Testis (tissue), 2 donors: ENCODE measurements at regions not wholly inside any gene's neighbourhood (a gene's known extent, or its start where the extent isn't known, plus 50 kb on each side); places are given as distances from the start of the nearest gene placed in this dataset.

Experiments used
- DNase-seq: peaks from one replicate; pipeline ENCODE4 v3.0.0-alpha.2; 2019
- H3K27ac ChIP-seq, 2 donors: fragments of 200-600 bp; sonication (generic); one replicate each; pipeline ENCODE4 v1.5.1; 2019
- H3K27me3 ChIP-seq: fragments of 200-600 bp; sonication (generic); one replicate; pipeline ENCODE4 v1.5.1; 2019
- H3K36me3 ChIP-seq: fragments of 200-600 bp; sonication (generic); one replicate; pipeline ENCODE4 v1.5.1; 2017; ENCODE audit warnings: low read depth; ENCODE audit errors: missing control alignments
- H3K4me1 ChIP-seq: fragments of 200-600 bp; sonication (generic); one replicate; pipeline ENCODE4 v1.5.1; 2019
- H3K4me3 ChIP-seq, 2 donors: fragments of 200-600 bp; sonication (generic); one replicate each; pipeline ENCODE4 v1.5.1; 2017 to 2019
- H3K9me3 ChIP-seq: fragments of 200-600 bp; sonication (generic); one replicate; pipeline ENCODE4 v1.5.1; 2017
- POLR2A ChIP-seq: fragments of 450-650 bp; IDR thresholded peaks from one replicate; pipeline ENCODE4 v1.6.1; 2017; ENCODE audit warnings: antibody characterized with exemption, mild to moderate bottlenecking, moderate library complexity
- WGBS, 2 donors: methylation state at CpG; one replicate each; pipeline ENCODE4 v1.1.5; 2018; 5-methylcytosine and 5-hydroxymethylcytosine counted together
- intact Hi-C: fragments of 100-400 bp; cut with DNase I; formaldehyde crosslinking; loops from one replicate; pipeline ENCODE4 v1.15.1; 2023; ENCODE audit warnings: low total_unique reads
- TF ChIP-seq, protein P1 (sequence below), 3 experiments: fragments of 450-650 bp in 2 of 3; fragments of 200-600 bp in 1 of 3; sonication (generic) in 1 of 3; IDR thresholded peaks; one replicate each; pipeline ENCODE4 v1.5.1; 2016 to 2019; ENCODE audit warnings: antibody characterized with exemption in 3 of 3, mild to moderate bottlenecking in 2 of 3, moderate library complexity in 1 of 3

DNA sequence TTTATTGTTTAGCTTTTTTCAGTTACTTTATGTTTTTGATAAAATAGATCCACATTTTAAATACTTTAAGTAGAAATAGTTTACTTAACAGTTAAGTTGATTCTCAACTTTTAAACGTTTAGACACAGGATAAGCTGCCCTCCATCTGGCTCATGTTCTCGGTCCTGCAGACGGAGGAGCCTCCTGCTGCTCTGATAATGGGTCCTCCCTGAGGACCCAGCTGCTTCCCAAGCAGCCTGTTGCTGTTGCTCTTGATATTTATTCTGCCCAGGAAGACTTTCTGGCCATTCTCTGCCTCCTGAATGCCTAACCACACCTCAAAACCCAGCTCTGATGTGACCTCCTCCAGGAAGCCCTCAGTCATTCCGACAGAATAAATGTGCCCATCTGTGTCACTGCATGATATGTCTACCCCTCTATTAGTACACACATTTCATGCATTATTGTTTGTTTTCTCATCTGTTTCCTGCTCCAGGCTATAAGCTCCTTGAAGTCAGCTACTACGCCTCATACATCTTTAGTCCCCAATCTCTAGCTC, 267.2 kb upstream of the MSX2 start:
- no peaks in the 10 kb centered on the region for H3K9me3 ChIP-seq

DNA sequence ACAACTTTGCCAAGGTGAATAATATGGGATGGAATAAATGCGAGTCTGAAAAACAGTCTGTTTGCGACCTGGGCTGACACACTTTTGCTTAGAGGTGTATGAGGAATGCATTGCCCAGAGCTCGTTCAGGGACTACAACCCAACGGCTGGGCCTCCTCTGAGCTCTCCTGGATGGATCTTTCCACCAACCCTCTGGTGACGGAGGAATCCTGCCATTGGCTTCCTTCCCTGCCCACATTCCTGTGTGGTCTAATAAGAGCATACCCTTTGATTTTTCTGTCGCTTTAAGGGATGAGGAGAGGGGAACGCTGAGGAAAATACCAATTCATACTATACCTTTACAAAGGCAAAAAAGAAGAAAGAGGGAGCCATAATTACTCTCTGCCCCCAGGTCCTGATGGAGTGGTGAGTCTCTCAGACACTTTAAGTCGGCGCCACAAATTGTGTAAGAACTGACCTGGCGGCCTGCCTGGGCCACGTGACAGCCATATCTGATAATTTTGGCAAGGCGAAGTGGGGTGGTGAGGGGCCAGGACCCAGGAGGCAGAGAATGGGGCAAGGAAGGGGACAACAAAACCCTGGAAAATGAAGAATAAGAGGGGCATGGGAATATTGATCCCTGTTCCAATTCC, 265.2 kb upstream of the MSX2 start:
- WGBS, 2 donors, result 65 to 69% methylated on average over 12 of the region's 12 CpGs
- Histone ChIP-seq H3K27me3 (no peaks in the 10 kb centered on the region), H3K4me3 (no peak overlapping the region), H3K27ac (no peak overlapping the region), H3K9me3 (no peaks in the 10 kb centered on the region), H3K36me3 (no peaks in the 10 kb centered on the region), H3K4me1 (no peaks in the 10 kb centered on the region)
- no peak for DNase-seq
- intact Hi-C loops, result no loop called here
- TF ChIP-seq, protein P1, sequence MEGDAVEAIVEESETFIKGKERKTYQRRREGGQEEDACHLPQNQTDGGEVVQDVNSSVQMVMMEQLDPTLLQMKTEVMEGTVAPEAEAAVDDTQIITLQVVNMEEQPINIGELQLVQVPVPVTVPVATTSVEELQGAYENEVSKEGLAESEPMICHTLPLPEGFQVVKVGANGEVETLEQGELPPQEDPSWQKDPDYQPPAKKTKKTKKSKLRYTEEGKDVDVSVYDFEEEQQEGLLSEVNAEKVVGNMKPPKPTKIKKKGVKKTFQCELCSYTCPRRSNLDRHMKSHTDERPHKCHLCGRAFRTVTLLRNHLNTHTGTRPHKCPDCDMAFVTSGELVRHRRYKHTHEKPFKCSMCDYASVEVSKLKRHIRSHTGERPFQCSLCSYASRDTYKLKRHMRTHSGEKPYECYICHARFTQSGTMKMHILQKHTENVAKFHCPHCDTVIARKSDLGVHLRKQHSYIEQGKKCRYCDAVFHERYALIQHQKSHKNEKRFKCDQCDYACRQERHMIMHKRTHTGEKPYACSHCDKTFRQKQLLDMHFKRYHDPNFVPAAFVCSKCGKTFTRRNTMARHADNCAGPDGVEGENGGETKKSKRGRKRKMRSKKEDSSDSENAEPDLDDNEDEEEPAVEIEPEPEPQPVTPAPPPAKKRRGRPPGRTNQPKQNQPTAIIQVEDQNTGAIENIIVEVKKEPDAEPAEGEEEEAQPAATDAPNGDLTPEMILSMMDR (IDR thresholded peaks at IDR 0.05), result no peak
- TF ChIP-seq POLR2A, result no peak

More for the DNA sequence above, 267.2 kb upstream of the MSX2 start:
- Histone ChIP-seq H3K4me1 (no peaks in the 10 kb centered on the region), H3K36me3 (no peaks in the 10 kb centered on the region), H3K27ac (no peak overlapping the region), H3K4me3 (no peak overlapping the region), H3K27me3 (no peaks in the 10 kb centered on the region)
- TF ChIP-seq, protein P1 (IDR thresholded peaks at IDR 0.05), result no peak
- no peak for TF ChIP-seq POLR2A
- intact Hi-C loops, result no loop called here
- WGBS, 2 donors, result 52 to 53% methylated on average over 5 of the region's 5 CpGs
- DNase-seq, result no peak

DNA sequence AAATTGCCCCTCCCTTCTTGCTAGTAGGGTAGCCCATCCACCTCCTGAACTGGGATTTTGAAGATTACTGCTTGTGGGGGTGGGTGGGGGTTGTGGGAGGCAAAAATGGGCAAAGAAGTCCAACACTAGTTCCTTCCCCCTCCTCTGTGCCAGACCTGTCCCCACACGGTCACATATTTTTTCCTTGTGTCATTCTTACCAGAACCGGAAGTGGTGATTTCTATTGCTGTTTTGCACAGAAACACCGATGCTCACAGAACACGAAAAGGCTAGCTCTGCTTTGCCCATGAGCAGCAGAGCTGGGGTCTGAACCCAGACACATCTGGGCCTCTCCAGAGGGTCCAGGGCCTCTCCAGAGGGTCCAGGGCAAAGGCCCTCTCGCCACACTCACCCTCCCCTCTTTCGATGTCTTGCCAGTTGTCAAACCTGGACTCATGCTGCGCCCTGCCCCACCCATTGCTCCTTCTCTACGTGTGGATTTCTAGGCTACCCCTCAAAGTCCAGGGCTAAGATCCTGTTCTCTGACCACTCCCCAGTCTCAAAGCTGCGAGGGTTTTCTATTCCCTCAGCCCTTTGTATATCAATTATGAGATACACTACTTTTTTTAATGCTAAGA, 264.4 kb upstream of the MSX2 start:
- no peak for DNase-seq
- H3K9me3 ChIP-seq, result no peaks in the 10 kb centered on the region
- 65 to 71% methylated on average over 9 of the region's 9 CpGs for WGBS, 2 donors
- H3K27me3 ChIP-seq, result no peaks in the 10 kb centered on the region
- intact Hi-C loops, result no loop called here
- TF ChIP-seq, protein P1 (IDR thresholded peaks at IDR 0.05), result no peak
- TF ChIP-seq POLR2A, result no peak
- no peaks in the 10 kb centered on the region for H3K36me3 ChIP-seq
- no peak overlapping the region for H3K27ac ChIP-seq
- H3K4me1 ChIP-seq, result no peaks in the 10 kb centered on the region
- no peak overlapping the region for H3K4me3 ChIP-seq

DNA sequence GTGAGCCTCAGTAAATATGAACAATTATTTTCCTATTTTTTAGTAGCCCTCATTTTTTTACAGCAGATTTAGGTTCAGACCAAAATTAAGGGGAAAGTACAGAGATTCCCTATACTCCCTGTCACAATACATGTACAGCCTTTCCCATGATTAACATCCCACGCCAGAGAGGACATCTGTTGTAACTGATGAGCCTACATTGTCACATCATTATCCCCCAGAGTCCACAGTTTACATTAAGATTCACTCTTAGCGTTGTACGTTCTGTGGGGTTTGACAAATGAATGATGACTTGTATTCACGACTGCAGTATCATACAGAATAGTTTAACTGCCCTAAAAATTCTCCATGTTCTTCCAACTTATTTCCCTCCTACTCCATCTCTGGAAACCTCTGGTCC, 262.3 kb upstream of the MSX2 start:
- 71 to 73% methylated on average over 4 of the region's 4 CpGs for WGBS, 2 donors

More for the DNA sequence above, 262.3 kb upstream of the MSX2 start:
- H3K4me3 ChIP-seq, result no peak overlapping the region
- intact Hi-C loops, result no loop called here
- H3K9me3 ChIP-seq, result no peaks in the 10 kb centered on the region
- TF ChIP-seq, protein P1 (IDR thresholded peaks at IDR 0.05), result no peak
- no peak for TF ChIP-seq POLR2A
- no peaks in the 10 kb centered on the region for H3K4me1 ChIP-seq
- H3K27ac ChIP-seq, result no peak overlapping the region
- no peaks in the 10 kb centered on the region for H3K36me3 ChIP-seq
- no peak for DNase-seq
- no peaks in the 10 kb centered on the region for H3K27me3 ChIP-seq
